ENCODE measurements at regions not wholly inside any gene's neighbourhood (a gene's known extent, or its start where the extent isn't known, plus 50 kb on each side); places are given as distances from the start of the nearest gene placed in this dataset.
"Not testable (repeated sequence)": the region's sequence is repeated elsewhere in the genome, so short reads cannot be mapped to it uniquely, and the experiment has no call there.

GRCh38 chr2:22967756-22968155 is 417.2 kb upstream of the KLHL29 start:
- DNase-seq (ENCODE audit: low read depth in 2 of 2) = no peak

- no peak for DNase-seq (ENCODE audit: low read depth in 2 of 2)
Observed at GRCh38 chr2:22970284-22970975, 414.5 kb upstream of the KLHL29 start.

GRCh38 chr2:22970991-22971390 is 414.0 kb upstream of the KLHL29 start:
- no peak for DNase-seq (ENCODE audit: low read depth in 2 of 2)

DNA sequence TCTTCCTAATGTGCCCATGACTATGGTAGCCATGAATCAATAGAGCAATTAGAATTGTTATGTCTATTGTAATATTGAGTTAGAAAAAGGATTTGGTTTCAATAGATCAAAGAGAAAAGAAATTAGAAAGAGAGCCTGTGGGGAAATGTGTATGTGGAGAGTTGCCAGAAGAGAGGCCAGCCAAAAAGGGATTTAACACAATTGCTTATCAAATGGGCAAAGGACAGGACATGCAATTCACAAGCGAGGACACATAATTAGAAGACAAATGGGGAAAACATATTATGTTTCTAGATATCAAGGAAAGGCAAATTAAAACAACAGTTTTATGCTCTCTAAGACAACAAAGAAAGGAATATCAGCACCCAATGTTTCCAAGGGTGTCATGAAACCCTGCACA is 403.2 kb upstream of the KLHL29 start:
- no peak for DNase-seq (ENCODE audit: low read depth in 2 of 2)

DNA sequence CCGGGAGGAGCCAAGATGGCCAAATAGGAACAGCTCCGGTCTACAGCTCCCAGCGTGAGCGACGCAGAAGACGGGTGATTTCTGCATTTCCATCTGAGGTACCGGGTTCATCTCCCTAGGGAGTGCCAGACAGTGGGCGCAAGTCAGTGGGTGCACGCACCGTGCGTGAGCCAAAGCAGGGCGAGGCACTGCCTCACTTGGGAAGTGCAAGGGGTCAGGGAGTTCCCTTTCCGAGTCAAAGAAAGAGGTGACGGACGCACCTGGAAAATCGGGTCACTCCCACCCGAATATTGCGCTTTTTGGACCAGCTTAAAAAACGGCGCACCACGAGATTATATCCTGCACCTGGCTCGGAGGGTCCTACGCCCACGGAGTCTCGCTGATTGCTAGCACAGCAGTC is 400.8 kb upstream of the KLHL29 start:
- not testable (repeated sequence) for DNase-seq (ENCODE audit: low read depth in 2 of 2)

DNA sequence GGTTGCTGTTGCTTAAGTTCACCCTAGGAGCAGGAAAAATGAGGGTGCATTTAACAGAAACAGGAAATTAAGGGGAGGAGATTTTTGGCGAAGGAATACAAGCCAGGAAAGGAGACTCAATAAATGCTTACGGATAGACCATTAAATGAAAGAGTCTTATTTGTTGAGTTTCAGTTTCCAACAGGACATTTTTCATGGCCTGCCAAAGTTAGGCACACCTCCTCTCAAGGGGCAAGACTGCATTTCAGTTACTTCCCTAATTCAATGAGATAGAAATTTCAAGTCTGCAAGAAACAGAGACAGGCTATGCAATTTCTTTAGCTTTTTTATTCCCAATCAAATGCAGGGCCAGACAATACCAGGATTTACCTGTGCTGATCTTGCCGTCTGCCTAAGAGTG is 394.7 kb upstream of the KLHL29 start:
- no peak for DNase-seq (ENCODE audit: low read depth in 2 of 2)

DNA sequence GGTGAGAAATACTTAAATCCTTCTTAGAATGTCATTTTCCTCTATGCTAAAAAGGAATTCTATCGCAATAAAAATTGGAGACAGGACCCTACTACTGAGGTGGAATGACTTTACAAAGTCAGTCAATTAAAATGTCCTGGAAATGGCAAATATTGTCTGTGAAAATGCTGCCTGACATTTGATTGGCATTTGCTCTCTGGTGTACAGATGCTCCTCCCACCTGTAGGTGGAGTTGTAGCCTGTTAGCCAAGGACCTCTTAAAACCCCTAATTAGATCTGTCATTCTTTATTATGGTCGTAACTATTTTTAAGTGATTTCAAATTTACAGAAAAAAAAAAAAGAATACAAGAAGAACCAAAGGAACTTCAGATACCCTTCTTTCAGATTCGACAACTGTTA is 393.1 kb upstream of the KLHL29 start:
- no peak for DNase-seq (ENCODE audit: low read depth in 2 of 2)

DNA sequence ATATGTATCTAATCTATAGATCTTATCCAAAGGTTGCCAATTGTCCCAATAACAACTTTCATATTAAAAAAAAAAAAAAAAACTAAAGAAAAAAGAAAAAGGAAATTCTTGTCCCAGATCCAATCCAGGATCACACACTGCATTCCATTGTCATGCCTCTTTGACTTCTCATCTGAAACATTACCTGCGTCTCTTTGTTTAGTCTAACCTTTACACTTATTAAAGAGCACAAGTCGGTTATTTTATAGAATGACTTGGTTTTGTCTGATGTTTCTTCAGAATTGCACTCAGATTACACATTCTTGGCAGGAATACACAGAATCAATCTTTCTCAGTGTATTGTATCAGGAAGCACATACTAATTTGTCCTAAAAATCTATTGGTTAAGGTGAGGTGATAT is 392.5 kb upstream of the KLHL29 start:
- DNase-seq (ENCODE audit: low read depth in 2 of 2) = no peak

DNA sequence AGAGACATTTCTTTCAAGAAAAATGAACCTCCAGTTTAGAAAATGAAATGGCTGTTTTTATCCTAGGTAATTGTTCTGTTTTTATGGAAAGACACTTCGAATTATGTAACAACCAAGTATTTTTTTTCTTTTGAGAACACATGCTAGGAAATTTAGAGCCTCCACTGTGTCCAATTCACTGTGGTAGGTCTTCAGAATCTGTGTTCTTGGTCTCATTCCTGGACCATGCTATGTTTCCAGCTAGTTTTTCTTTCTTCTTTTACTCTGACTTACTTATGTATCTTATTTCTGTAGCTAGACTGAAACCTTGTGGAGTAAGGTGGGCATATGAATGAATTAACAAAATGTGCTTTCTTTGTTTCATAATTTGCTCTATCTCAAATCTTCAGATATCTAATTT is 391.7 kb upstream of the KLHL29 start:
- no peak for DNase-seq (ENCODE audit: low read depth in 2 of 2)

DNA sequence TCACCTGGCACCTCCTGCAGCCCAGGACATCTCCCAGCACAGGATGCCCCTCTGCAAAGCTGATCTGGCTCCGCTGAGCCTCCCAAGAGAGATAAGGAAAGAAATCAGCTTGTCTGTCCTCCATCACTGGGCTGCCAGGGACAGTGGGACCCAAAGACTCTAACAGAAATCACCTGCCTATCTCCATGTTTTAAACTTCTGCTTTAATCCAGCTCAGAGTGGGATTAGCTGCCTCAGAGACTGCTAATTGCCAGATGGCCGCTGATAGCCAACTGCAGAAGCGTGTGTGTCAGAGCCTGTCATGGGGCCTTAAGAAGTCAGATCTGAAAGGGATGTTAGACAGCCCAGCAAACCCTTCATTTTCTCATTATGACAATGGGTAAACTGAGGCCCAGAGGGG is 389.4 kb upstream of the KLHL29 start:
- DNase-seq (ENCODE audit: low read depth in 2 of 2) = no peak

DNA sequence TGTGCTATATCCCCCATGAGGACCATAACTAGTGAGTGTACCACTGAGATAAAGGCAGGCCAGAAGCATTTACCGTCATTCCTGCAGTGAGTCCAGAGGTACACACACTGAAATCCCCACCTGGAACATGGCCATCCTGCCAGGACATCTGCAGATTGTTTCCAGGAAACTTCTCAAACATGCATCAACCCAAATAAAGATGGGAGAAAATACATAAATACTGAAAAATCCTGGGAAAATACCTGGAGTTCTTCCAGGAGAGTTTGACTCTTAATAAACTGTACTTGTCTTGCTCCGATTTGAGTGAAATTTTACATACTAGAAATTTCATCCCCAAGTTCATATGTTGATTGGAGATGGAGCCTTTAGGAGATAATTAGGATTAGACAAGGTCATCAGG is 388.1 kb upstream of the KLHL29 start:
- no peak for DNase-seq (ENCODE audit: low read depth in 2 of 2)

GRCh38 chr2:22998359-22998758 is 386.6 kb upstream of the KLHL29 start:
- no peak for DNase-seq (ENCODE audit: low read depth in 2 of 2)

GRCh38 chr2:22999951-23000350 is 385.0 kb upstream of the KLHL29 start:
- no peak for DNase-seq (ENCODE audit: low read depth in 2 of 2)

- no peak for DNase-seq (ENCODE audit: low read depth in 2 of 2)
Observed at GRCh38 chr2:23002234-23002633, 382.7 kb upstream of the KLHL29 start.

GRCh38 chr2:23005469-23005868 is 379.5 kb upstream of the KLHL29 start:
- DNase-seq (ENCODE audit: low read depth in 2 of 2) = no peak

DNA sequence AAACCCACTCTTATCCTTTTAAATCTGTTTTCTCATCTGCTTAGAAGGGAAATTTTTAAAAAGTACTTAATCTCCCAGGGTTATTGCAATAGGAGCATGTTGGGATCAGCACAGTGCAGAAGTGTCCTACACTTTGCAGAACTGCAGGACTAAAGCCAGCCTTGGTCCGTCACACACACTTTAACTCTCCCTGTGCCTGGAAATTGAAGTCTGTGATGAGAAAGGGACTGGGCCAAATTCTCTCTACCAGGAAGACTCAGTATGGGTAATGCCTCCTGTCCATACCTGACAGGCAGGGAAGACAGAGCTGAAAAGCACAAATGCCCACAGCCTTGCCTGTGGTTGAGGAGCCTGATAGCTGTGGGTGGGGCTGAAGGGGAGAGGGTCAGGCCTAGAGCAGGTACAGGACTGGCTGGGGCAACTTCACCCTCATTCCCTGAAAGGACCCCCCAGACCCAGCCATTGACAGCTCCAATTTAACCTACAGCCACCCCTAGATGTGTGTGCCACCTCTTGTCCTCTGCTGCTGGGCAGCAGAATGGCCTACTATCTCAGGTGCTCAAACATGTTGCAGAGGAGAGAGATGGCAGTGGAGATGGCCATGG is 377.2 kb upstream of the KLHL29 start:
- no peak for DNase-seq (ENCODE audit: low read depth in 2 of 2)

- no peak for DNase-seq (ENCODE audit: low read depth in 2 of 2)
Observed at GRCh38 chr2:23008440-23008839, 376.5 kb upstream of the KLHL29 start.

GRCh38 chr2:23008951-23009350 is 376.0 kb upstream of the KLHL29 start:
- DNase-seq (ENCODE audit: low read depth in 2 of 2) = no peak

DNA sequence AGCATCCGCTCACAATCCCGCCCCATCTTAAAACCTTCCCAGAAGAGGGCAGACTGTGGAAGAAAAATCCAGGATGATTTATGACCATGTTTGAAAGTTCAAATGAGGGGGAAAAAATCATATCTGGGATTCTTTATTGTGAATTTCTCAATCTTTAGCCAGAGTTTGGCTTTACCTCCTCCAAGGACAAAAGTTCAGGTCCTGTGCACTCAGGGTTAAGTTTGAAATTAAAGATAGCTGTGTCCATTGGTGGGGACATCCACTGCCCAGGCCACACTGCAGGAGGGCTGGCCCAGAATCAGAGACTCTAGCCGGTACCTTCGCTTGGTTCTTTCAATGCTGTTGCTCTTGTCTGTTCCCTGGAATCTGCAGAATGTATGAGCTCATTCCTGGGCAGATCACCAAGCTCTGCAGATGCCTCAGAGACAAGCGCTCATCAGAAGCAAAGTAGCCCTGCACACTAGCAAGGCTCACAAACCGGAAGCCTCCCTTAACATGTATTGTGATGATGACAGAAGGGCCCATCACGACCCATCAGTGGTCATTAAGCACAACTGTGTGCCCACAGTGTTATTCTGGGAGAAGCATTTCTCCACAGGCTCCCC is 375.3 kb upstream of the KLHL29 start:
- no peak for DNase-seq (ENCODE audit: low read depth in 2 of 2)

DNA sequence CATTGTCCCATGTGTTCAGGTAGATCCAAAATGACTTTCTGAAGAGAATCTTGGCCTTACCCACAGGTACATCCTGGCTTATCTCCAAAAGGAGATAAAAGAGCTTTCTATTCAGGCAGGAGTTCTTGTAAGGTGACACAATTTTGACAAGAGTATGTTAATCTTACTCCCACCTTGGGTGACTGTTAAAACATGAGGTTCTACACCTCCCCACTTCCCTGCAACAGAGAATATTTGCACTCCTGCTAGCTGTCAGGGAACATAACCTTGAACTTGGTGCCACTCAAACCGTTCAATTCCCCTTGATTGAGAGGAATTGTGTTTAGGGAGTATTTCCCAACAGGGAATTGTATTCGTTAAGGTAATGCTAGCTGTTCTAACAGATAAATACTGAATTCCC is 372.5 kb upstream of the KLHL29 start:
- DNase-seq (ENCODE audit: low read depth in 2 of 2) = no peak

- DNase-seq (ENCODE audit: low read depth in 2 of 2) = no peak
Observed at GRCh38 chr2:23015651-23016200, 369.3 kb upstream of the KLHL29 start.

DNA sequence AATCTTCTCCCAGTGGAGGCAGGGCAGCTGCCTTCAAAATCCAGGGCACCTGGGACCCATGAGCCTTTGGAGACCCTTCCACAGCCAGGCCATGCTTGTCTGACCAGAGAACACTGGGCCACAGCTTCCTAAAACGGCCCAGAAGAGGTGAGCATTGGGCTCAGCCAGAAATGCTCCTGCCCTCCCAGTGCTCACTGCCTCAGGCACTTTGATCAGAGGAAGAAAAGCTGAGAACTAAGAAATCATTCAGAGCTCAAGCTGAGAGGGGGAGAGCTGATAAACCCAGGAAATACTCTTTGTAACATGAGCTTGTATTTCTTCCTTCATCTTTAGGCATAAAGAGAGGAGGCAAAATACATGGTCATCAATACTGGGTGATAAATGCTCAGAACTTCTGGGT is 365.5 kb upstream of the KLHL29 start:
- DNase-seq (ENCODE audit: low read depth in 2 of 2) = no peak

DNA sequence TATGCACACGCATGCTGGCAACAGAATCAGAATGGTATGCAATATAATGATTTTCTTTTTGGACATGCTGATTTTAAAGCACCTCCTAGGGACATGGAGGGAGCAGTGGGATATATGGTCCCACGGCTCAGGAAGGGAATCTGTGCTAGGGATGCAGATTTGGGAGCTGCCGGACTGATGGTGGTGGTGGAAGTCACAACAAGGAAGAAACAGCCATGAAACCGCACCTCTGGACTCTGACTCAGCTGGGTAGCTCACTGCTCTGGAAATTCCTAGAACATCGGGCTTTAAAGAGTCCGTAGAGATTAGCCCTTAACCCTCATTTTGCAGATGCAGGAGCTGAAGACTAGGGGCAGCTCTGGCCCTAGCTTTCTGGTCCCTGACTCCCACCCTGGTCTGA is 364.3 kb upstream of the KLHL29 start:
- DNase-seq (ENCODE audit: low read depth in 2 of 2) = no peak
